Smooth muscle cell (in vitro differentiated cells): ENCODE measurements at regions not wholly inside any gene's neighbourhood (a gene's known extent, or its start where the extent isn't known, plus 50 kb on each side); places are given as distances from the start of the nearest gene placed in this dataset.

ENCODE experiments used
- DNase-seq: peaks from one replicate; lab custom pipeline; 2025; ENCODE audit not compliant: unreplicated experiment; lab: John Stamatoyannopoulos, UW
- H2AFZ ChIP-seq: fragments of 200-600 bp; sonication (generic); 2 replicates; pipeline ENCODE4 v1.6.0; 2016; ENCODE audit warnings: antibody characterized with exemption, low read depth, mild to moderate bottlenecking
- H3F3A ChIP-seq: fragments of 200-600 bp; sonication (generic); 2 replicates; pipeline ENCODE4 v1.6.0; 2017; ENCODE audit warnings: antibody characterized with exemption, low read depth
- H3K27ac ChIP-seq: fragments of 200-600 bp; sonication (generic); 2 replicates; pipeline ENCODE4 v1.5.1; 2016; ENCODE audit warnings: low read depth, mild to moderate bottlenecking
- H3K27me3 ChIP-seq: fragments of 200-600 bp; sonication (generic); 2 replicates; pipeline ENCODE4 v1.6.1; 2016; ENCODE audit warnings: low read depth, mild to moderate bottlenecking
- H3K36me3 ChIP-seq: fragments of 200-600 bp; sonication (generic); 2 replicates; pipeline ENCODE4 v1.5.1; 2016; ENCODE audit warnings: low read depth
- H3K4me1 ChIP-seq: fragments of 200-600 bp; sonication (generic); 2 replicates; pipeline ENCODE4 v1.5.1; 2016; ENCODE audit warnings: low read depth
- H3K4me2 ChIP-seq: fragments of 200-600 bp; sonication (generic); 2 replicates; pipeline ENCODE4 v1.6.0; 2016; ENCODE audit warnings: mild to moderate bottlenecking
- H3K4me3 ChIP-seq: fragments of 200-600 bp; sonication (generic); 2 replicates; pipeline ENCODE4 v1.5.1; 2016; ENCODE audit warnings: mild to moderate bottlenecking
- H3K79me2 ChIP-seq: fragments of 200-600 bp; sonication (generic); 2 replicates; pipeline ENCODE4 v1.6.0; 2016; ENCODE audit warnings: low read depth, mild to moderate bottlenecking
- H3K9ac ChIP-seq: fragments of 200-600 bp; sonication (generic); 2 replicates; pipeline ENCODE4 v1.6.0; 2016; ENCODE audit warnings: low read depth
- H3K9me3 ChIP-seq: fragments of 200-600 bp; sonication (generic); replicated peaks from 2 replicates; pipeline ENCODE4 v1.5.1; 2016; ENCODE audit warnings: low read depth
- H4K20me1 ChIP-seq: fragments of 200-600 bp; sonication (generic); 2 replicates; pipeline ENCODE4 v1.6.0; 2016; ENCODE audit warnings: low read depth
- WGBS: methylation state at CpG from one replicate; pipeline ENCODE4 v1.1.7; 2016; ENCODE audit warnings: low lambda C conversion rate; 5-methylcytosine and 5-hydroxymethylcytosine counted together
- TF ChIP-seq, protein P1 (sequence below): fragments of 200-600 bp; sonication (generic); IDR thresholded peaks from 2 replicates; pipeline ENCODE4 v1.5.1; 2017; ENCODE audit warnings: borderline replicate concordance, mild to moderate bottlenecking, antibody characterized with exemption; ENCODE audit not compliant: insufficient read depth, poor library complexity, severe bottlenecking

GRCh38 chr18:2281086-2281485 lies 290.2 kb downstream of the METTL4 start:
- Histone ChIP-seq H3K27me3 (no peaks in the 10 kb centered on the region), H3K79me2 (no peaks in the 10 kb centered on the region), H2AFZ (no peak overlapping the region), H3K4me3 (no peak overlapping the region), H3K9ac (no peak overlapping the region), H3K4me1 (no peaks in the 10 kb centered on the region), H3K9me3 (no peaks in the 10 kb centered on the region), H3F3A (no peaks in the 10 kb centered on the region), H3K27ac (no peak overlapping the region), H3K36me3 (no peaks in the 10 kb centered on the region), H3K4me2 (no peak overlapping the region), H4K20me1 (no peaks in the 10 kb centered on the region)
- WGBS: 91% methylated on average over 1 of the region's 1 CpG
- TF ChIP-seq, protein P1, sequence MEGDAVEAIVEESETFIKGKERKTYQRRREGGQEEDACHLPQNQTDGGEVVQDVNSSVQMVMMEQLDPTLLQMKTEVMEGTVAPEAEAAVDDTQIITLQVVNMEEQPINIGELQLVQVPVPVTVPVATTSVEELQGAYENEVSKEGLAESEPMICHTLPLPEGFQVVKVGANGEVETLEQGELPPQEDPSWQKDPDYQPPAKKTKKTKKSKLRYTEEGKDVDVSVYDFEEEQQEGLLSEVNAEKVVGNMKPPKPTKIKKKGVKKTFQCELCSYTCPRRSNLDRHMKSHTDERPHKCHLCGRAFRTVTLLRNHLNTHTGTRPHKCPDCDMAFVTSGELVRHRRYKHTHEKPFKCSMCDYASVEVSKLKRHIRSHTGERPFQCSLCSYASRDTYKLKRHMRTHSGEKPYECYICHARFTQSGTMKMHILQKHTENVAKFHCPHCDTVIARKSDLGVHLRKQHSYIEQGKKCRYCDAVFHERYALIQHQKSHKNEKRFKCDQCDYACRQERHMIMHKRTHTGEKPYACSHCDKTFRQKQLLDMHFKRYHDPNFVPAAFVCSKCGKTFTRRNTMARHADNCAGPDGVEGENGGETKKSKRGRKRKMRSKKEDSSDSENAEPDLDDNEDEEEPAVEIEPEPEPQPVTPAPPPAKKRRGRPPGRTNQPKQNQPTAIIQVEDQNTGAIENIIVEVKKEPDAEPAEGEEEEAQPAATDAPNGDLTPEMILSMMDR: no peak
- no peak for DNase-seq

GRCh38 chr18:2281523-2282199 lies 289.6 kb downstream of the METTL4 start:
- 89% methylated on average over 11 of the region's 11 CpGs for WGBS
- Histone ChIP-seq H3K9ac (no peak overlapping the region), H3K9me3 (no peaks in the 10 kb centered on the region), H3K36me3 (no peaks in the 10 kb centered on the region), H3K4me3 (no peak overlapping the region), H2AFZ (no peak overlapping the region), H3K4me2 (no peak overlapping the region), H3K27ac (no peak overlapping the region), H3K79me2 (no peaks in the 10 kb centered on the region), H3F3A (no peaks in the 10 kb centered on the region), H3K27me3 (no peaks in the 10 kb centered on the region), H4K20me1 (no peaks in the 10 kb centered on the region), H3K4me1 (no peaks in the 10 kb centered on the region)
- TF ChIP-seq, protein P1: no peak
- no peak for DNase-seq

DNA sequence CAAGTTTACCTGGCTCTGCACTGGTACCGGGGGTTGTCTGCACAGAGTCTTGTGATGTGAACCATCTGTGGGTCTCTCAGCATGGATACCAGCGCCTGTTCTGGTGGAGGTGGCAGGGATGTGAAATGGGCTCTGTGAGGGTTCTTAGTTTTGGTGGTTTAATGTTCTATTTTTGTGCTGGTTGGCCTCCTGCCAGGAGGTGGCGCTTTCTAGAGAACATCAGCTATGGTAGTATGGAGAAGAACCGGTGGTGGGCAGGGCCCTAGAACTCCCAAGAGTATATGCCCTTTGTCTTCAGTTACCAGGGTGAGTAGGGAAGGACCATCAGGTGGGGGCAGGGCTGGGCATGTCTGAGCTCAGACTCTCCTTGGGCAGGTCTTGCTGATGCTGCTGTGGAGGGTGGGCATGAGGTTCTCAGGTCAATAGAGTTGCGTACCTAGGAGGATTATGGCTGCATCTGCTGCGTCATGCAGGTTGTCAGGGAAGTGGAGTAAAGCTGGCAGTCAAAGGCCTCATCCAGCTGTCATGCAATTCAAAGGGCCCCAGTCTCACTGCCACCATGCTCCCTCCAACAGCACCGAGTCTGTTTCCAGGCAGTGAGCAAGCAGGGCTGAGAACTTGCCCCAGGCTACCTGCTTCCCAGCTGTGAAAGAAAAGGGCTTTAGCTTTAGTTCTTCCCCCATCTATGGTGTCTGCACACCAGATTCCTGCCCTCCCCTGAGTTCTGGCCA lies 278.0 kb downstream of the METTL4 start:
- Histone ChIP-seq H4K20me1 (no peaks in the 10 kb centered on the region), H3K9me3 (no peaks in the 10 kb centered on the region), H3K27ac (no peak overlapping the region), H3K4me2 (no peak overlapping the region), H3F3A (no peaks in the 10 kb centered on the region), H3K79me2 (no peaks in the 10 kb centered on the region), H2AFZ (no peak overlapping the region), H3K4me1 (no peaks in the 10 kb centered on the region), H3K36me3 (no peaks in the 10 kb centered on the region), H3K27me3 (no peaks in the 10 kb centered on the region), H3K4me3 (no peak overlapping the region), H3K9ac (no peak overlapping the region)
- TF ChIP-seq, protein P1: no peak
- no peak for DNase-seq
- 77% methylated on average over 7 of the region's 7 CpGs for WGBS
